ENCODE measurements at regions not wholly inside any gene's neighbourhood (a gene's known extent, or its start where the extent isn't known, plus 50 kb on each side); places are given as distances from the start of the nearest gene placed in this dataset.
"Not testable (repeated sequence)": the region's sequence is repeated elsewhere in the genome, so short reads cannot be mapped to it uniquely, and the experiment has no call there.

DNA sequence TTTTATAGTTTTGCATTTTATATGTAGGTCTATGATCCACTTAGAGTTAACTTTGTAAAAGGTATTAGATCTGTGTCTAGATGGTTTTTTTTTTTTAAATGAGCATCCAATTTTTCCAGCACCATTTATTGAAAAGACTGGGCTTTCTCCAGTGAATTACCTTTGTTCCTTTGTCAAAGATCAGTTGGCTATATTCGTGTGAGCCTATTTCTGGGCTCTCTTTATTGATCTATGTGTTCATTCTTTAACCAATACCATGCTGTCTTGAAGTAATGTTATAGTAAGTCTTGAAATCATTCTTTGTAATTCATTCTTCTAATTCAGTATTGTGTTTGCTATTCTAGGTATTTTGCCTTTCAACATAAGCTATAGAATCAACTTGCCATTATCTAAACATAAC is 165.4 kb upstream of the ARPP21 start:
- Histone ChIP-seq H3K4me3 (no peak overlapping the region), H3K27me3 (no peaks in the 10 kb centered on the region), H3K9me3 (no peaks in the 10 kb centered on the region), H3K27ac (no peak overlapping the region), H3K4me1 (no peaks in the 10 kb centered on the region), H3K36me3 (no peaks in the 10 kb centered on the region)
- TF ChIP-seq POLR2A (IDR thresholded peaks at IDR 0.05) = no peak
- TF ChIP-seq, protein P1, sequence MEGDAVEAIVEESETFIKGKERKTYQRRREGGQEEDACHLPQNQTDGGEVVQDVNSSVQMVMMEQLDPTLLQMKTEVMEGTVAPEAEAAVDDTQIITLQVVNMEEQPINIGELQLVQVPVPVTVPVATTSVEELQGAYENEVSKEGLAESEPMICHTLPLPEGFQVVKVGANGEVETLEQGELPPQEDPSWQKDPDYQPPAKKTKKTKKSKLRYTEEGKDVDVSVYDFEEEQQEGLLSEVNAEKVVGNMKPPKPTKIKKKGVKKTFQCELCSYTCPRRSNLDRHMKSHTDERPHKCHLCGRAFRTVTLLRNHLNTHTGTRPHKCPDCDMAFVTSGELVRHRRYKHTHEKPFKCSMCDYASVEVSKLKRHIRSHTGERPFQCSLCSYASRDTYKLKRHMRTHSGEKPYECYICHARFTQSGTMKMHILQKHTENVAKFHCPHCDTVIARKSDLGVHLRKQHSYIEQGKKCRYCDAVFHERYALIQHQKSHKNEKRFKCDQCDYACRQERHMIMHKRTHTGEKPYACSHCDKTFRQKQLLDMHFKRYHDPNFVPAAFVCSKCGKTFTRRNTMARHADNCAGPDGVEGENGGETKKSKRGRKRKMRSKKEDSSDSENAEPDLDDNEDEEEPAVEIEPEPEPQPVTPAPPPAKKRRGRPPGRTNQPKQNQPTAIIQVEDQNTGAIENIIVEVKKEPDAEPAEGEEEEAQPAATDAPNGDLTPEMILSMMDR (IDR thresholded peaks at IDR 0.05) = no peak
- no peak for DNase-seq

DNA sequence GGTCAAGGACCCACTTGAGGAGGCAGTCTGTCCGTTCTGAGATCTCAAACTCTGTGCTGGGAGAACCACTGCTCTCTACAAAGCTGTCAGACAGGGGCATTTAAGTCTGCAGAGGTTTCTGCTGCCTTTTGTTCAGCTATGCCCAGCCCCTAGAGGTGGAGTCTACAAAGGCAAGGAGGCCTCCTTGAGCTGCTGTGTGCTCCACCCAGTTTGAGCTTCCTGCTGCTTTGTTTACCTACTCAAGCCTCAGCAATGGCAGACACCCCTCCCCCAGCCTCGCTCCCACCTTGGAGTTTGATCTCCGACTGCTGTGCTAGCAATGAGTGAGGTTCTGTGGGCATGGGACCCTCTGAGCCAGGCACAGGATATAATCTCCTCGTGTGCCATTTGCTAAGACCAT is 156.8 kb upstream of the ARPP21 start:
- DNase-seq, H3K27ac ChIP-seq, H3K9me3 ChIP-seq, H3K4me1 ChIP-seq, H3K27me3 ChIP-seq, H3K36me3 ChIP-seq, H3K4me3 ChIP-seq: not testable (repeated sequence)

DNA sequence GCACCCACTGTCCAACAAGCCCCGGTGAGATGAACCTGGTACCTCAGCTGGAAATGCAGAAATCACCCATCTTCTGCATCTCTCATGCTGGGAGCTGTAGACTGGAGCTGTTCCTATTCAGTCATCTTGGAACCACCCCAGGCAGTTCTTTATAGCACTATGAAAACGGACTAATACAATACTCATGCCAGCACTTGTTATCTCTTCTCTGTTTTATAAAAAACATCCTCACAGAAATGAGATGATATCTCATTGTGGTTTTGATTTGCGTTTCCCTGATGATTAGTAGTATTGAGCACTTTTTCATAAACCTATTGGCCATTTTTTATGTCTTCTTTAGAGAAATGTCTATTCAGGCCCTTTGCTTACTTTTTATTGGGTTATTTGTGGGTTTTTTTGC is 156.2 kb upstream of the ARPP21 start:
- Histone ChIP-seq H3K4me1 (no peaks in the 10 kb centered on the region), H3K36me3 (no peaks in the 10 kb centered on the region), H3K27me3 (no peaks in the 10 kb centered on the region), H3K4me3 (no peak overlapping the region), H3K27ac (no peak overlapping the region), H3K9me3 (no peaks in the 10 kb centered on the region)
- no peak for DNase-seq
- TF ChIP-seq, protein P1 (IDR thresholded peaks at IDR 0.05) = no peak
- no peak for TF ChIP-seq POLR2A (IDR thresholded peaks at IDR 0.05)

DNA sequence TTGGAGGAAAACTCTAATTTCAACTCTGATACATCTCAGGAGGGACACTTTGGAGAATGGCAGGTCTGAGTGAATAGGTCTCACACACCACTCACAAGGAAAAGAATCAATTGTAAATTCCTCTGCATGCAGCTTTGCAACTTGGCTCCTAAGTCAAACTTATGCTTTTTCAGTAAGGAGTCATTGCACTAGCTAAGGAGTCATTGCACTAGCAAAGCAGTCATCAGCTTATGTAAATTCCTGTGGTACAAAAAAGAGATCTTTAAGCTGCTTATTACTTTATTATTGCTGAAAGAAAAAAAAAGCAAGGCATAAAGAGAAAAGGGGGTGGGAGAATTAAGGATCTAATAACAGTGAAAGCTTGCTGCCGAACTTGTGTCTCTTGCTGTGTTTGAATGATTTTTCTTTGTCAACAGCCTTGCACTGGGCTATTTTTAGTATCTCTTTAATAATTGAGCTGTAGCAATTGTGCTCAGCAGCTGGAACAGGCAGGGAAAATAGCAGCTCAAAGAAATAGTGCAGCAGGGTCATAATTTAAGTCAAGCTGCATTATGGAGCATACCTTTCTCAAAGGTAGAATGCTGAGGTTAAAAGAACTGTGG is 154.3 kb upstream of the ARPP21 start:
- no peaks in the 10 kb centered on the region for H3K36me3 ChIP-seq
- TF ChIP-seq, protein P1 (IDR thresholded peaks at IDR 0.05) = no peak
- no peak for TF ChIP-seq POLR2A (IDR thresholded peaks at IDR 0.05)
- H3K4me1 ChIP-seq = no peaks in the 10 kb centered on the region
- no peak overlapping the region for H3K27ac ChIP-seq
- no peak overlapping the region for H3K4me3 ChIP-seq
- DNase-seq = no peak
- H3K27me3 ChIP-seq = no peaks in the 10 kb centered on the region
- no peaks in the 10 kb centered on the region for H3K9me3 ChIP-seq

DNA sequence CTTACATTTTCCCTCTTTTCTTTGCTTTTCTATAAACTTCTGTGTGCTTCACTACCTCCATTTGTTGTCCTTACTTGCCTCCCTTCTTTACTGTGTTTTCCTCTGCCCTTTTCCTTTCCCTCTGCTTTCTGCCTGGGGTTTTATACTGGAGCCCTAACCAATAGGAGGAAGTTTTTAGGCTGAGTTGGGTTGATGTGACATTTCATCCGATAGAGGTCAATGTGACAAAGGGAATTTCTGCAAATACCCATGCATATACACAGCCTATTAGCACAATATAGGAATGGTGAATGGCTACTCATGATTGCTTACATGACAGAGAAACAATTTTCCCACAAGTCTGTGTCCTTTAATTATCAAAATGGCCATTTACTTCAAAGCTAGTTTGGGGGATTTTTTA is 153.0 kb upstream of the ARPP21 start:
- no peaks in the 10 kb centered on the region for H3K9me3 ChIP-seq
- no peak overlapping the region for H3K4me3 ChIP-seq
- no peaks in the 10 kb centered on the region for H3K4me1 ChIP-seq
- TF ChIP-seq, protein P1 (IDR thresholded peaks at IDR 0.05) = no peak
- TF ChIP-seq POLR2A (IDR thresholded peaks at IDR 0.05) = no peak
- no peak overlapping the region for H3K27ac ChIP-seq
- no peaks in the 10 kb centered on the region for H3K36me3 ChIP-seq
- DNase-seq = no peak
- no peaks in the 10 kb centered on the region for H3K27me3 ChIP-seq

DNA sequence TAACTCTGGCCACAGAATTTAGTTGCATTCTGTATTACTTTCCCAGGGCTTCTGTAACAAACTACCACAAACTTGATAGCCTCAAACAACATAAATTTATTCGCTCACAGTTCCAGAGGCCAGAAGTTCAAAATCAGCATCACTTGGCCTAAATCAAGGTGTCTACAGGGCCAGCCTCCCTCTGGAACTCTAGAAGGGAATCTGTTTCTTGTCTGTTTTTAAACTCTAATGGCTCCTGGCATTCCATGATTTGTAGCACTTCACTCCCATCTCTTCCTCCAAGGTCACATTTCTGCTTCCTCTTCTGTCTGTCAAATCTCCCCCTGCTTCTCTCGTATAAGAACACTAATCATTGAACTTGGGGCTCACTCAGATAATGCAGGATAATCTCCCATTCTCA is 151.9 kb upstream of the ARPP21 start:
- H3K9me3 ChIP-seq = no peaks in the 10 kb centered on the region
- H3K4me1 ChIP-seq = no peaks in the 10 kb centered on the region
- no peak for DNase-seq
- no peaks in the 10 kb centered on the region for H3K36me3 ChIP-seq
- TF ChIP-seq, protein P1 (IDR thresholded peaks at IDR 0.05) = no peak
- TF ChIP-seq POLR2A (IDR thresholded peaks at IDR 0.05) = no peak
- H3K4me3 ChIP-seq = no peak overlapping the region
- no peak overlapping the region for H3K27ac ChIP-seq
- H3K27me3 ChIP-seq = no peaks in the 10 kb centered on the region

All from Peyer's patch (tissue), 4 donors.